NCI-H1436 treated with DMSO at 0.1 percent for 48 hours (cell line): ENCODE measurements at regions not wholly inside any gene's neighbourhood (a gene's known extent, or its start where the extent isn't known, plus 50 kb on each side); places are given as distances from the start of the nearest gene placed in this dataset.
A peak's percentile ranks its signal among the peaks of the same experiment; 100 is the strongest.
"Not testable (repeated sequence)": the region's sequence is repeated elsewhere in the genome, so short reads cannot be mapped to it uniquely, and the experiment has no call there.

ENCODE experiments used
- DNase-seq: peaks from one replicate; lab custom pipeline; 2025; lab: John Stamatoyannopoulos, UW

- DNase-seq: no peak
These were observed 1249.3 kb downstream of the CDH12 start for GRCh38 chr5:21603796-21604195.

GRCh38 chr5:21594566-21594965 is 1258.6 kb downstream of the CDH12 start:
- no peak for DNase-seq

- no peak for DNase-seq
These were observed 1259.9 kb downstream of the CDH12 start for GRCh38 chr5:21593261-21593660.

GRCh38 chr5:21581508-21581907 is 1271.6 kb downstream of the CDH12 start:
- DNase-seq: no peak

- DNase-seq: no peak
These were observed 1278.2 kb downstream of the CDH12 start for GRCh38 chr5:21574961-21575360.

- no peak for DNase-seq
These were observed 1278.7 kb downstream of the CDH12 start for GRCh38 chr5:21574438-21574837.

- peak; percentile 54 for DNase-seq
These were observed 1279.5 kb downstream of the CDH12 start for GRCh38 chr5:21573416-21574314.

- DNase-seq: not testable (repeated sequence)
These were observed 1281.9 kb downstream of the CDH12 start for GRCh38 chr5:21571196-21571595.

- DNase-seq: not testable (repeated sequence)
These were observed 1294.0 kb downstream of the CDH12 start for GRCh38 chr5:21559109-21559508.

- not testable (repeated sequence) for DNase-seq
These were observed 1300.9 kb downstream of the CDH12 start for GRCh38 chr5:21552263-21552662.

- DNase-seq: not testable (repeated sequence)
These were observed 1302.2 kb downstream of the CDH12 start for GRCh38 chr5:21550916-21551315.

- not testable (repeated sequence) for DNase-seq
These were observed 1305.5 kb downstream of the CDH12 start for GRCh38 chr5:21547656-21548055.

GRCh38 chr5:21535114-21535513 is 1318.0 kb downstream of the CDH12 start:
- DNase-seq: not testable (repeated sequence)

GRCh38 chr5:21521157-21521556 is 1332.0 kb downstream of the CDH12 start:
- not testable (repeated sequence) for DNase-seq

GRCh38 chr5:21496926-21497325 is 1356.2 kb downstream of the CDH12 start:
- DNase-seq: not testable (repeated sequence)

- DNase-seq: not testable (repeated sequence)
These were observed 1357.1 kb downstream of the CDH12 start for GRCh38 chr5:21496056-21496455.

GRCh38 chr5:21495235-21495634 is 1357.9 kb downstream of the CDH12 start:
- DNase-seq: not testable (repeated sequence)

- DNase-seq: not testable (repeated sequence)
These were observed 1359.1 kb downstream of the CDH12 start for GRCh38 chr5:21494033-21494432.

GRCh38 chr5:21491182-21491581 is 1362.0 kb downstream of the CDH12 start:
- not testable (repeated sequence) for DNase-seq

GRCh38 chr5:21488828-21489227 is 1364.3 kb downstream of the CDH12 start:
- not testable (repeated sequence) for DNase-seq

GRCh38 chr5:21485458-21486000 is 1367.6 kb downstream of the CDH12 start:
- DNase-seq: not testable (repeated sequence)

GRCh38 chr5:21484498-21484889 is 1368.7 kb downstream of the CDH12 start:
- DNase-seq: not testable (repeated sequence)

GRCh38 chr5:21483790-21484497 is 1369.2 kb downstream of the CDH12 start:
- not testable (repeated sequence) for DNase-seq
